Vagina (tissue), 2 donors: ENCODE measurements at regions not wholly inside any gene's neighbourhood (a gene's known extent, or its start where the extent isn't known, plus 50 kb on each side); places are given as distances from the start of the nearest gene placed in this dataset.

Experiments used
- POLR2A ChIP-seq, 2 donors: fragments of 450-650 bp; IDR thresholded peaks; one replicate each; pipeline ENCODE4 v1.6.1; 2017; ENCODE audit warnings: antibody characterized with exemption in 2 of 2, mild to moderate bottlenecking in 2 of 2, moderate library complexity in 2 of 2
- TF ChIP-seq, protein P1 (sequence below), 3 experiments: fragments of 450-650 bp in 2 of 3; fragments of 200-600 bp in 1 of 3; sonication (generic) in 1 of 3; IDR thresholded peaks; one replicate each; pipeline ENCODE4 v1.5.1; 2017 to 2019; ENCODE audit warnings: antibody characterized with exemption in 3 of 3, mild to moderate bottlenecking in 2 of 3, moderate library complexity in 2 of 3

DNA sequence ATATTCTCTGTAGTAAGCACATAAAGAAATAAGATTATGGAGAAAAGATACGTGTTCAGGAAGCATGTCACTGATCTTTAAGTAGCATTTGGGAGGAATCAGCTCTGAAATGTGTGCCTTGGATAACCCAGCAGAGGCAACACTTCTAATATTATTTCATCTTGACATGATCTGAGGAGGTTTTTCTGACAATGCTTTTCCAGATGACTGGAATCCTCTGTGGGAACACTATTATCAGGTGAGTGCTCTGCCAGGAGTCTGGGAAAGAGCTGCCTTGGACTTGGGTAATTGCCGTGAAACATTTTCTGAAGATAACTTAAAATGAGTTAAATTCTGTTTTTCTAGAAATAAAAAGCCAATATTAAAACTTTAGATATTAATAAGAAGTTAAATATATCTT lies 78.2 kb upstream of the QRFPR start:
- TF ChIP-seq, protein P1, sequence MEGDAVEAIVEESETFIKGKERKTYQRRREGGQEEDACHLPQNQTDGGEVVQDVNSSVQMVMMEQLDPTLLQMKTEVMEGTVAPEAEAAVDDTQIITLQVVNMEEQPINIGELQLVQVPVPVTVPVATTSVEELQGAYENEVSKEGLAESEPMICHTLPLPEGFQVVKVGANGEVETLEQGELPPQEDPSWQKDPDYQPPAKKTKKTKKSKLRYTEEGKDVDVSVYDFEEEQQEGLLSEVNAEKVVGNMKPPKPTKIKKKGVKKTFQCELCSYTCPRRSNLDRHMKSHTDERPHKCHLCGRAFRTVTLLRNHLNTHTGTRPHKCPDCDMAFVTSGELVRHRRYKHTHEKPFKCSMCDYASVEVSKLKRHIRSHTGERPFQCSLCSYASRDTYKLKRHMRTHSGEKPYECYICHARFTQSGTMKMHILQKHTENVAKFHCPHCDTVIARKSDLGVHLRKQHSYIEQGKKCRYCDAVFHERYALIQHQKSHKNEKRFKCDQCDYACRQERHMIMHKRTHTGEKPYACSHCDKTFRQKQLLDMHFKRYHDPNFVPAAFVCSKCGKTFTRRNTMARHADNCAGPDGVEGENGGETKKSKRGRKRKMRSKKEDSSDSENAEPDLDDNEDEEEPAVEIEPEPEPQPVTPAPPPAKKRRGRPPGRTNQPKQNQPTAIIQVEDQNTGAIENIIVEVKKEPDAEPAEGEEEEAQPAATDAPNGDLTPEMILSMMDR (IDR thresholded peaks at IDR 0.05) = no peak
- no peak for TF ChIP-seq POLR2A (IDR thresholded peaks at IDR 0.05)
